K562 (cell line): ENCODE measurements at regions not wholly inside any gene's neighbourhood (a gene's known extent, or its start where the extent isn't known, plus 50 kb on each side); places are given as distances from the start of the nearest gene placed in this dataset.
"Not testable (repeated sequence)": the region's sequence is repeated elsewhere in the genome, so short reads cannot be mapped to it uniquely, and the experiment has no call there.

Source experiments
- MCM3 ChIP-seq: fragments of 450-650 bp; IDR thresholded peaks from 2 replicates; pipeline ENCODE4 v1.6.1; 2016
- NFIC ChIP-seq: fragments of 450-650 bp; IDR thresholded peaks from 2 replicates; pipeline ENCODE4 v1.6.1; 2017; ENCODE audit warnings: mild to moderate bottlenecking, inconsistent platforms
- NR2C2 ChIP-seq, 2 experiments: fragments of 200-800 bp in 1 of 2; sonication (Bioruptor generic) in 1 of 2; sonication (generic) in 1 of 2; formaldehyde crosslinking in 1 of 2; IDR thresholded peaks; 2 replicates each; pipeline versions ENCODE4 v1.6.1 to v1.8.0; 2016 to 2022; ENCODE audit warnings: mild to moderate bottlenecking in 1 of 2, missing compliant biosample characterization in 1 of 2, missing genetic modification characterization in 1 of 2, missing genetic modification reagents in 1 of 2
- PCBP2 ChIP-seq: fragments of 200-400 bp; formaldehyde crosslinking; IDR thresholded peaks from 2 replicates; pipeline ENCODE4 v1.6.1; 2018; ENCODE audit warnings: low read length, low read depth, mild to moderate bottlenecking, moderate library complexity; ENCODE audit not compliant: poor library complexity, severe bottlenecking
- TF ChIP-seq, protein P1 (sequence below): fragments of 200-400 bp; formaldehyde crosslinking; IDR thresholded peaks from 2 replicates; pipeline ENCODE4 v1.6.1; 2017; ENCODE audit warnings: mild to moderate bottlenecking, low read depth, low read length, moderate library complexity
- TF ChIP-seq, protein P2 (sequence below): sonication (generic); formaldehyde crosslinking; IDR thresholded peaks from 2 replicates; pipeline ENCODE4 v1.8.0; 2022; ENCODE audit warnings: mild to moderate bottlenecking, low read depth, missing genetic modification reagents
- TF ChIP-seq, protein P3 (sequence below), 3 experiments: IDR thresholded peaks in 2 of 3; conservative IDR thresholded peaks in 1 of 3; 2 replicates each; pipeline ENCODE4 v1.5.1; 2011 to 2012; ENCODE audit warnings: low read length in 3 of 3, mild to moderate bottlenecking in 3 of 3, control low read depth in 2 of 3, improper control_type of control experiment in 1 of 3, inconsistent platforms in 1 of 3, low read depth in 1 of 3, mixed read lengths in 1 of 3, moderate library complexity in 1 of 3; ENCODE audit not compliant: insufficient read depth in 2 of 3

DNA sequence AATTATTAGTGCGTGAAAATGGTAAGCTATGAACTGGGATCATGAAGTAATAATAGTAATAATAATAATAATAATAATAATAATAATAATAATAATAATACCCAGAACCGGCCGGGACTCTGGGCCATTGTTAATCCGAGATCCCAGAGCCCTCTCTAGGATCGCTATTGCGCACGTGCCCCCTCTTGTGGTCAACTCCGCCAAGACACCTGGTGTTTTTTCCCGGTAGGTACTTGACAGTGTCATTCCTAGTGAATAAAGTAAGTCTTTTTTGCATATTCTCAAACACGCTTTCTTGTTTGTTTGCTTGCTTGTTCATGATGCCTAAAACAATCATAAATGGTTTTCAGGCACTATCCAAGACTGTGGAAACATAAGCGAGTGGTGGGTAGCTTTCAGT, 513.7 kb downstream of the RPIA start:
- TF ChIP-seq, protein P1, sequence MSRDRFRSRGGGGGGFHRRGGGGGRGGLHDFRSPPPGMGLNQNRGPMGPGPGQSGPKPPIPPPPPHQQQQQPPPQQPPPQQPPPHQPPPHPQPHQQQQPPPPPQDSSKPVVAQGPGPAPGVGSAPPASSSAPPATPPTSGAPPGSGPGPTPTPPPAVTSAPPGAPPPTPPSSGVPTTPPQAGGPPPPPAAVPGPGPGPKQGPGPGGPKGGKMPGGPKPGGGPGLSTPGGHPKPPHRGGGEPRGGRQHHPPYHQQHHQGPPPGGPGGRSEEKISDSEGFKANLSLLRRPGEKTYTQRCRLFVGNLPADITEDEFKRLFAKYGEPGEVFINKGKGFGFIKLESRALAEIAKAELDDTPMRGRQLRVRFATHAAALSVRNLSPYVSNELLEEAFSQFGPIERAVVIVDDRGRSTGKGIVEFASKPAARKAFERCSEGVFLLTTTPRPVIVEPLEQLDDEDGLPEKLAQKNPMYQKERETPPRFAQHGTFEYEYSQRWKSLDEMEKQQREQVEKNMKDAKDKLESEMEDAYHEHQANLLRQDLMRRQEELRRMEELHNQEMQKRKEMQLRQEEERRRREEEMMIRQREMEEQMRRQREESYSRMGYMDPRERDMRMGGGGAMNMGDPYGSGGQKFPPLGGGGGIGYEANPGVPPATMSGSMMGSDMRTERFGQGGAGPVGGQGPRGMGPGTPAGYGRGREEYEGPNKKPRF = not testable (repeated sequence)
- TF ChIP-seq, protein P2, sequence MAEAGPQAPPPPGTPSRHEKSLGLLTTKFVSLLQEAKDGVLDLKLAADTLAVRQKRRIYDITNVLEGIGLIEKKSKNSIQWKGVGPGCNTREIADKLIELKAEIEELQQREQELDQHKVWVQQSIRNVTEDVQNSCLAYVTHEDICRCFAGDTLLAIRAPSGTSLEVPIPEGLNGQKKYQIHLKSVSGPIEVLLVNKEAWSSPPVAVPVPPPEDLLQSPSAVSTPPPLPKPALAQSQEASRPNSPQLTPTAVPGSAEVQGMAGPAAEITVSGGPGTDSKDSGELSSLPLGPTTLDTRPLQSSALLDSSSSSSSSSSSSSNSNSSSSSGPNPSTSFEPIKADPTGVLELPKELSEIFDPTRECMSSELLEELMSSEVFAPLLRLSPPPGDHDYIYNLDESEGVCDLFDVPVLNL = not testable (repeated sequence)
- TF ChIP-seq PCBP2; NR2C2 (CRISPR knock-in tag; IDR thresholded peaks at IDR 0.05); NR2C2 (tag; IDR thresholded peaks at IDR 0.05); NFIC; MCM3: not testable (repeated sequence)
- TF ChIP-seq, protein P3, sequence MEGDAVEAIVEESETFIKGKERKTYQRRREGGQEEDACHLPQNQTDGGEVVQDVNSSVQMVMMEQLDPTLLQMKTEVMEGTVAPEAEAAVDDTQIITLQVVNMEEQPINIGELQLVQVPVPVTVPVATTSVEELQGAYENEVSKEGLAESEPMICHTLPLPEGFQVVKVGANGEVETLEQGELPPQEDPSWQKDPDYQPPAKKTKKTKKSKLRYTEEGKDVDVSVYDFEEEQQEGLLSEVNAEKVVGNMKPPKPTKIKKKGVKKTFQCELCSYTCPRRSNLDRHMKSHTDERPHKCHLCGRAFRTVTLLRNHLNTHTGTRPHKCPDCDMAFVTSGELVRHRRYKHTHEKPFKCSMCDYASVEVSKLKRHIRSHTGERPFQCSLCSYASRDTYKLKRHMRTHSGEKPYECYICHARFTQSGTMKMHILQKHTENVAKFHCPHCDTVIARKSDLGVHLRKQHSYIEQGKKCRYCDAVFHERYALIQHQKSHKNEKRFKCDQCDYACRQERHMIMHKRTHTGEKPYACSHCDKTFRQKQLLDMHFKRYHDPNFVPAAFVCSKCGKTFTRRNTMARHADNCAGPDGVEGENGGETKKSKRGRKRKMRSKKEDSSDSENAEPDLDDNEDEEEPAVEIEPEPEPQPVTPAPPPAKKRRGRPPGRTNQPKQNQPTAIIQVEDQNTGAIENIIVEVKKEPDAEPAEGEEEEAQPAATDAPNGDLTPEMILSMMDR (IDR thresholded peaks at IDR 0.05 in 2 of 3, conservative IDR thresholded peaks at IDR 0.05 in 1 of 3; ENCODE audit: insufficient read depth in 2 of 3, low read depth in 1 of 3, low read length in 3 of 3) = peak; percentile 43 to 54 (median 54); a peak in 5 of 6 replicates
